Erythroblast (primary cell): ENCODE measurements at regions not wholly inside any gene's neighbourhood (a gene's known extent, or its start where the extent isn't known, plus 50 kb on each side); places are given as distances from the start of the nearest gene placed in this dataset.
A peak's percentile ranks its signal among the peaks of the same experiment; 100 is the strongest.

Experiments
- DNase-seq, 2 experiments: peaks; one replicate each; lab custom pipeline; 2025; lab: John Stamatoyannopoulos, UW
- GATA1 ChIP-seq: IDR thresholded peaks from 2 replicates; pipeline ENCODE4 v1.6.1; 2011; ENCODE audit warnings: low read depth, mild to moderate bottlenecking, control low read depth, low read length, moderate library complexity
- POLR2A ChIP-seq: IDR thresholded peaks from 2 replicates; pipeline ENCODE4 v1.6.1; 2011; ENCODE audit warnings: mild to moderate bottlenecking, low read length

GRCh38 chrY:13091575-13091974 lies 186.9 kb downstream of the DDX3Y start:
- DNase-seq: no peak
- TF ChIP-seq GATA1: no peak
- no peak for TF ChIP-seq POLR2A

- DNase-seq: no peak
- TF ChIP-seq GATA1: no peak
- no peak for TF ChIP-seq POLR2A
Measured at GRCh38 chrY:13092986-13093385, 188.3 kb downstream of the DDX3Y start.

GRCh38 chrY:13093461-13093860 lies 188.8 kb downstream of the DDX3Y start:
- TF ChIP-seq GATA1 (no peak), POLR2A (no peak)
- no peak for DNase-seq

DNA sequence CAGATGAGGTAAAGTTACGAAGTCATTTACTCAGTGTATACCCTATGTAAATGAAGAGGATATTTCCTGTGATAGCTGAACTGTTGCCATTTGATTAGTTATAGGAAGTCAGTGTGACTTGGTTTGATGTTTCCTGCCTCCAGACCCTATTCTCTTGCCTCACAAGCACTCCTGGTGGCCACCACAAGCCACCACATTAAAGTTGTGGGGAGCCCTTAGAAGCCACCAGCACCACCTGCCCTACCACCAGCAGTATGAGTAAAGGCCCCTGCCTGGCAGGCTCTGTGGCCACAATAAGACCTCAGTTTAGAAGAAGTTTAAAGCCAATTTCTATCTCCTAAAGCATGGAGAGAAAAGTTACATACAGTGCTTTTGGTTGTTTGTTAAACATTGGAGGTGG lies 189.7 kb downstream of the DDX3Y start:
- no peak for TF ChIP-seq GATA1
- TF ChIP-seq POLR2A: no peak
- peak in 1 of 2 experiments; percentile 5 for DNase-seq

DNA sequence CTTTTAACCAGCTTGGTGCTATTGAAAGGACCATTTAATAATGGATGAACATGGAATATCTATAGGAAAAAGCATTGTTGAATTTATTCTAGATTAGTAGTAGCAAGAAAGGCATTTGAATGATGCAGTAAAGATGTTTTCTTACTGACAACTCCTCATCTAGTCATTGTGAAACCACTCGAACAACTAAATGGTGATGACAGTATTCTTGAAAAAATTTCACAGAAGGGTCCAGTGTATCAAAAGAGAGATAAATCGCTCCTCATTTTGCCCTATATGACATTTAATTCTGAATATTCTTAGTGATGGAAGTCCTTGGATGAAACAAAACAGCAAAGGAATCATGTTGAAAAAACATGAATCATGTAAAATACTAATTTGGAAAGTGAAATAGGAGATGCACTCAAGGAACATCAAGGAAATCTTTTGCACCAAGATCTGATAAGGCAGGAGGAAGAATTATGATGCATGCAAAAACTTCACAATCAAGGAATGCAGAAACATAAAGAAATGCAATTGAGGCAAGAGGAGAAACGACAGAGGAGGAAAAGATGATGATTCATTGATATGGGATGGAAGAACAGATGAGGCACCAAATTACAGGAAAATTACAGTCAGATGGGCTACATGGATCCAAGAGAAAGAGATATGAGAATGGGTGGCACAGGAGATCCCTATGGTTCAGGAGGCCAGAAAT lies 190.4 kb downstream of the DDX3Y start:
- no peak for TF ChIP-seq POLR2A
- TF ChIP-seq GATA1: no peak
- no peak for DNase-seq

DNA sequence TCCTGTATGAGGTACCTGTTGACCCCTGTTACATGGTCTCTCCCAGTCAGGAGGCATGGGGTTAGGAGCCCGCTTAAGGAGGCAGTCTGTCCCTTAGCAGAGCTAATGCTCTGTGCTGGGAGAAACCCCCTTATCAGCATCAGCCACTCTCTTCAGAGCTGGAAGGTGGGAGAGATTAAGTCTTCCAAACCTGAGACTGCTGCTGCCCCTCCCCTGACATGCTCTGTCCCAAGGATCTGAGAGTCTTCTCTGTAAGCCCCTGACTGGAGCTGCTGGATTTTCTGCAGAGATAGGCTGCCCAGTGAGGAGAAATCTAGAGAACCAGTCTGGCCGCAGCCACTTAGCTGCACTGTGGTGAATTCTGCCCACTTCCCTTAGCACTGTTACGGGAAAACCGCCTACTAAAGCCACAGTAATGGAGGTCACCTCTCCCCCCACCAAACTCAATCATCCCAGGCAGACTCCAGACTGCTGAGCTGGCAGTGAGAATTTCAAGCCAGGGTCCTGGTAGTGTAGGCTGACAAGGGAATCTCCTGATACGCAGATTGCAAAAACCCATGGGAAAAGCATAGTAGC lies 222.3 kb downstream of the DDX3Y start:
- peak; percentile 24 to 79 for DNase-seq
- TF ChIP-seq POLR2A (no peak), GATA1 (no peak)

DNA sequence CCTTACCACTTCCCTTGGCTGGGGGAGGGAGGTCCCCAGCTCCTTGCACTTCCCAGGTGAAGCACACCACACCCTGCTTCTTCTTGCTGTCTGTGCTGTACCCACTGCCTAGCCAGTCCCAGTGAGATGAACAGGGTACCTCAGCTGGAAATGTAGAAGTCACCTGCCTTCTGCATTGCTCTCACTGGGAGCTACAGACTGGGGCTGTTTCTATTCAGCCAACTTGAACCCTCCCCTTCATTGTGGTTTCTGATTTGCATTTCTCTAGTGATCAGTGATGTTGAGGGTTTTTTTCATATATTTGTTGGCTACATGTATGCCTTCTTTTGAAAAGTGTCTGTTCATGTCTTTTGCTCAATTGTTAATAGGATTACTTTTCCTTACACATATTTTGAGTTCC lies 222.8 kb downstream of the DDX3Y start:
- no peak for DNase-seq
- TF ChIP-seq POLR2A: no peak
- TF ChIP-seq GATA1: no peak

GRCh38 chrY:13149148-13149547 lies 244.5 kb downstream of the DDX3Y start:
- TF ChIP-seq GATA1: no peak

DNA sequence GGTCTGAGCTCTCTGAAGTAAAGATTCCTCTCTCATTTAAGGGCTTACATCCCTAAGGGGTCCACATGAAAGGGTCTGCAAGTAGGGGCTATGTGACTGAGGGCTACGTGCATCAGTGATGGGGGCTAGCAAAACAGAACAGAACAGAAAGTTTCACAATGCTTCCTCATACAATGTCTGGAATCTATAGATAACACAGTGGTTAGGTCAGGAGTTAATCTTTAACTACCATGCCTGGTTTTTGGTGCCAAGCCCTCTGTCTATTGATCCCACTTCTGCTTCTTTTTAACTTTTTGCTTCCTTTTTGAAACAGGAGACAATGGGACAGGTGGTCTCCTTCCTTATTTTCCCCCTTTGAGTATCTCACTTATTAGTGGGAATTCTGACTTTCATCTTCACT lies 263.0 kb downstream of the DDX3Y start:
- TF ChIP-seq GATA1 (no peak), POLR2A (no peak)
- peak; percentile 64 to 84 for DNase-seq

More at GRCh38 chrY:13149148-13149547, 244.5 kb downstream of the DDX3Y start:
- DNase-seq: peak; percentile 6 to 10

GRCh38 chrY:13168257-13168656 lies 263.6 kb downstream of the DDX3Y start:
- TF ChIP-seq POLR2A (no peak), GATA1 (no peak)
- DNase-seq: peak; percentile 67 to 80
